HG02678 (cell line): ENCODE measurements at regions not wholly inside any gene's neighbourhood (a gene's known extent, or its start where the extent isn't known, plus 50 kb on each side); places are given as distances from the start of the nearest gene placed in this dataset.

Experiments used
- ATAC-seq: cut with Tn5 transposase; IDR thresholded peaks from one replicate; pipeline ENCODE4 v1.9.1; 2021; ENCODE audit warnings: mild to moderate bottlenecking, moderate library complexity; ENCODE audit not compliant: unreplicated experiment

GRCh38 chr20:50415516-50416268, 94.5 kb upstream of the PTPN1 start:
- no peak for ATAC-seq

DNA sequence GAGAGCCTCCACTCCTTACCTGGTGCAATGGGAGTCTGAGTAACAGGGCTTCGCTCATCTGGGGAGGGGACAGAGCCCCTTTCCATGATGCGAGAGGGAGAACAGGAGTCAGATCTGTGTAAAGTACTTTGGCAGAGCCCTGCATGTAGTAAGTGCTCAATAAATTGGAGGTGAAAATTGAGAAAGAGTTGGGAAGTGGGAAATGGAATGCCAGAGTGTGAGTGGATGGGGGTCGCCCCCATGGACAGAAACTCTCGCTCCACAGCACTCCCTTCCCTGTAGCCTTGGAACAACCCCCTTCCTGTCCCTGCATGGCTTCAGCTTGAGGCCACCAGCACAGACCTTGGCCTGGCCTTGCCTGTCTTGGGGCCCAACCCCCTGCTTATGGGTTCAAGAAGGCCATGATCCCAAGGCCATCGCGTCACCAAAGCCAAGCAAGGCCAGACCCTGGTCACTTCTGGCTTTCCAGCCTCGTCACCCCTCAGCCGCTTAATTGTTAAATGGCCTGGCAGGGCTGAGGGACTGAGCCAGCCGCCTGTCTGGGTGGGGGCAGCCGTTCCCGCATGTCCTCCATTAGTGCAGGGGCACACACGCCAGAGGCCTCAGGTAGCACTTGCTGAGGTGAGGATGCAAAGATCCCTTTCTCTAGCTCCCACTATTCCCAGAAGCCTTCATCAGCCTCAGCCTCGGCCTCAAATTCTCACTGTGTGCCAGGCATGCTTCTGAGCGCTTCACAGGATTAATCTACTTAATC, 93.7 kb upstream of the PTPN1 start:
- no peak for ATAC-seq

DNA sequence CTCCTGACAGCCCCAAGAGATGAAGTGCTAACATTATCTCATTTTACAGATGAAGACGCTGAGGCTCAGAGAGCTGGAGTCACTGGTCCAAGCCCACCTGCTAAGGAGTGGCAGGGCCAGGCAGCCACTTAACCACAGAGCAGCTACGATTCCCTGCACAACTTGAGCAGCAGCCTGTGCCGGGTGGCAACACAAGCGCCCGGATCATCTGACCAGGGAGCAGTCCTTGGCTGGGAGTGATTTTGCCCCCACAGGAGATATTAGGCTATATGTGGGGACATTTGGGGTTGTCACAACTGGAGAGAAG, 93.2 kb upstream of the PTPN1 start:
- ATAC-seq, result no peak

- ATAC-seq, result no peak
These were observed 92.5 kb upstream of the PTPN1 start for GRCh38 chr20:50417484-50418235.

- no peak for ATAC-seq
These were observed 91.1 kb upstream of the PTPN1 start for GRCh38 chr20:50418890-50419642.

DNA sequence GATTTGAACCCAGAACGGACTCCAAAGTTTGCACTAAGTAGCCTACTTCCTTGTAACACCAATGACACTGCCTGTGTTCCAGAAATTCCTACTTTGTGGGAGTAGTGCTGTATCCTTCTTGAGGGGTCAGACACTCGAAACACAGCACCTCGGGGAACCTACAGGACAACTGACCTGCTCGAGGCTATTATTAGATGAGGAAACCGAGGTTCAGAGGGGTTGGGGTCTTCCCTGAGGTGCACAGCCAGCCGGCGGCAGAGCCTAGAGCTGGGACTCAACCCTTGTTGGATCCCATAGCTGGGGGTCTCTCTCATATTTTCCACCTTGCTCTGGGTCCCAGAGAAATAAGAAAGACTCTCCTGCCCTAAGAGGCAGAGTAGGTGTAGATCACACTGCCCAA, 89.8 kb upstream of the PTPN1 start:
- no peak for ATAC-seq

DNA sequence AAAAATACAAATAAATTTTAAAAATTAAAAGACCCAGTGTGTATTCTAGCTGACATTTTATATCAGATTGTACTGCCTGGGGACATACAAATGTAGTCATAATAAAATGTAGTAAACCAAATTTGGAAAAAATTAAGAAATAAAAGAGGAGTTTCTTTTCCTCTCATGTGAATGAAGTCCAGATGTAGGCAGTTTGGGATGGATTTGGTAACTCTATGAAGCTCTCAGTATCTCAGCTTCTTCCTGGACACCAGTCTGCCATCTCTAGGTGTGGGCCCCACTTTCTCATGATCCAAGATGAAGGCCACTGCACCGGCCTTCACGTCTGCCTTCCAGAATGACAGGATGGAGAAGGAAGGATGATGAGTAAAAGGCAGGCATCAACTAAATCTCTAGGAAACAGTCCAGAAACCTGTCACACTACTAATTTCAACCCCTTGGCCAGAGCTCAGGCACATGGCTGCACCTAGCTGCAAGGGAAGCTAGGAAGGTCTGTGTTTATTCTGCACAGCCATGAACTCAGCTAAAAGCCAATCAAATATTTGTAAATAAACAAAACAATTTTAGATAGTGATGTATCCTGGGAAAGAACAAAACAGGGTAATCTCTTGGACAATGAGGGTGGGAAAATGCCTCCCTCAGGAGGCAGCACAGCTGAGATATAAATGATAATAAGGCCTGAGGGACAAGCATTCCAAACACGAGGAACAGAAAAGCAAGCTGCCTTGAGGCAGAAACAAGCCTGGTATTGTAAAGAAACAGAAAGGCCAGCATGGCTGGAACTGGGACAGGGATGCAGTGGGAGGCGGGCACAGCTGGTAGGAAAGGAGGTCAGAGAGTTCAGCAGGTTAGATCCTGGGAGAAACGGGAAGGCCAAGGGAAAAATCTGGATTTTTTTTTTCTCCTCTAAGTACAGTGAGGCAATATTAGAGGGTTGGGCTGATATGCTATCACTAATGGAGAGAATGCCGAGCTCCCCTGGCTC, 88.5 kb upstream of the PTPN1 start:
- ATAC-seq, result no peak

DNA sequence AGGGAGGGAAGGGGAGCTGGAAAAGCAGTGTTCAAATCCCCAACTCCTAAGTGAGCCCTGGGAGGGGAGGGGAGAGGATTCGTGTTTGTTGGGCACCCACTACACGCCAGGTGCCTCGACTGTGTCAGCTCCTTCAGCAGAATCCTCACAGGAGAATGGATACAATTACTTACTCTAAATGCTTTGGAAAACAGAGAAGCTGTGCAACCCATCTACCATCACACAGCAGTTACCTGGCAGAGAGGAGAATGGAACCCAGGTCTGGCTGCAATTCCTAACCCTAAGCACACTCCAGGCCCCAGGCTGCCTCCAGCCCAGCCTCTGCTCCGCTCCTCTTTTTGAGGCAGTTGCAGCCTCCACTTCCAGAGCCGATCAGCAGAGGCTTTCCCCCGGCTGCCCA, 86.4 kb upstream of the PTPN1 start:
- no peak for ATAC-seq

GRCh38 chr20:50425076-50425475, 85.1 kb upstream of the PTPN1 start:
- no peak for ATAC-seq

- no peak for ATAC-seq
These were observed 83.1 kb upstream of the PTPN1 start for GRCh38 chr20:50426866-50427718.

- no peak for ATAC-seq
These were observed 82.5 kb upstream of the PTPN1 start for GRCh38 chr20:50427719-50428083.

- no peak for ATAC-seq
These were observed 81.9 kb upstream of the PTPN1 start for GRCh38 chr20:50428097-50428828.

DNA sequence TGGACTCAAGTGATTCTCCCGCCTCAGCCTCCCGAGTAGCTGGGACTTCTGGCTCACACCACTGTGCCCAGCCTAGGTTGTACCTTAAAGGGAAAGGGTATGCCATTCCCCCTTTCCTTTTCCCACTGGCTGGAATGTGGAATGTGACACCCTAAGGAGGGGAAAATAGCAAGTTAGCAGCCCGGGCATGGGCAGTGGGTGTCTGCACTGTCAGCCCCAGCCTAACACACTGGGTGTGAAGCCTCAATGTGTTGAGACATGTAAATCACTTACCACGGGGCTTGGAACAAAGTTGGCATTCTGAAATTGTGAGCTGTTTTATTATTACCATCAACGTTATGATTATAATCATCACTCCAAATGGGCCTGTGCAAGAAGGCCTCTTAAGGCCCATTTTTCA, 80.8 kb upstream of the PTPN1 start:
- no peak for ATAC-seq

DNA sequence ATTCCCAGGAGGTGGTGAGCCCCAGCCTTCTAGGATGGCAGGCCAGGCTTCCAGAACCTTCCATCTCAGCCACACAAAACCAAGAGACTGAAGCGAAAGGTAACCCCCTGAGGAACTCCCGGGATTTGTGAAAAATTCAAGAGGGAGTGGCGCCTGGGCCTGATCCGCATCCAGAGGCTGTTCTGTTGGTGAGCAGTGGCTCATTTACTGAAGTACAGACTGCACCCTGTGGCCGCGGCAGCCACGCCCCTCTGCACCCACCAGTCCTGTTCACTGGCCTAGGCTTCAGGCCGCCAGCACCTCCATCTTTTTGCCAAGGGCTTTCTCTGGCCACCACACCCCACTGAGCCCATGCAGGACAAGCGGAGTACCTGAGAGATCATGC, 79.1 kb upstream of the PTPN1 start:
- ATAC-seq, result no peak

DNA sequence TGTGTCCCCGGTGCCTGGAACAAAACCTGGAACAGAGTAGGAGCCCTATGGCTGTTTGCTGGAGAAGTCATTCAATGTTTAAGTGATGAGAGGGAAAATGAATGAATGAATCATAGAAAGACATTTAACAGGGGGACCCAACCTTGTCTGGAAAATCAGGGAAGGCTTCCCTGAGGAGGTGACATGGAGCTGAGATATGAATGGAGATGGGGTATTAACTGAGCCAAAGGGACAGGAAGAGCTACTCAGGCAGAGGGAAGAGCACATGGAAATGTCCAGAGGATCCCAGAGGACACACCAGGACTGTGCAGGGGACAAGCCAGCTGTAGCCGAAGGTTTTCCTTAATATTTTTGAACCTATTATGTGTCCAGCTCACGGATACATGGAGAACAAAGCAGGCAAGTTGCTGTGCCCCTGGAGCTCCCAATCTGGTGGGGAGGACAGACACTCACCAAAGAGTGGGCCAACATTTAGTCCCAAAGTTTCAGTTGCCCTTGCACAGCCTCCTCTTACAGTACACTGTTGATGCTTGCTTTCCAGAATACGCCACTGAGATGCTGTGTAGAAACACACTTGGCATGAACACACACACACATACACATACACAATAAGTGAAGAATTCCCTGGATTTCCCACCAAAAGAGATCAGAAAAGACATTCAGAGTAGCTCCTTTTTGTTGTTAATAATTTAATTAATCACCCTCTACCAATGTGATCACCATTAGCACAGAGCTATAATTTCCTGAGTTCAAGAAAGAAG, 77.0 kb upstream of the PTPN1 start:
- ATAC-seq, result no peak

DNA sequence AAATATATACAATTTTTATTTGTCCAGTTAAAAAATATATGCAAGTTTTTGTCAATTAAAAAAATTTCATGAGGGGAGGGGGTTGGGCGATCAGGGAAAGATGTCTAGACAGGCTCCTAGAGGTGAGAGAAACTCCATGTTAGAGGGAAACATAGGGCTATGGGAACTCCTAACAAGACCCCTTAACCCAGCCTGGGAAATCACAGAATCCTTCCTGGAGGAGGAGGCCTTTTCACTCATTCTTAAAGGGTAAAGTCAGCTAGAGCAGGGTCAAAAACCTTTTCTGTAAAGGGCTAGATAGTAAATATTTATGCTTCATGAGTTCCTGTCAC, 75.9 kb upstream of the PTPN1 start:
- no peak for ATAC-seq

- no peak for ATAC-seq
These were observed 75.4 kb upstream of the PTPN1 start for GRCh38 chr20:50434653-50435396.
